Stromal cell of bone marrow (primary cell): ENCODE measurements at regions not wholly inside any gene's neighbourhood (a gene's known extent, or its start where the extent isn't known, plus 50 kb on each side); places are given as distances from the start of the nearest gene placed in this dataset.
"Not testable (repeated sequence)": the region's sequence is repeated elsewhere in the genome, so short reads cannot be mapped to it uniquely, and the experiment has no call there.

Experiments used
- DNase-seq: peaks from one replicate; pipeline ENCODE4 v3.0.0-alpha.2; 2012; ENCODE audit warnings: low read depth

DNA sequence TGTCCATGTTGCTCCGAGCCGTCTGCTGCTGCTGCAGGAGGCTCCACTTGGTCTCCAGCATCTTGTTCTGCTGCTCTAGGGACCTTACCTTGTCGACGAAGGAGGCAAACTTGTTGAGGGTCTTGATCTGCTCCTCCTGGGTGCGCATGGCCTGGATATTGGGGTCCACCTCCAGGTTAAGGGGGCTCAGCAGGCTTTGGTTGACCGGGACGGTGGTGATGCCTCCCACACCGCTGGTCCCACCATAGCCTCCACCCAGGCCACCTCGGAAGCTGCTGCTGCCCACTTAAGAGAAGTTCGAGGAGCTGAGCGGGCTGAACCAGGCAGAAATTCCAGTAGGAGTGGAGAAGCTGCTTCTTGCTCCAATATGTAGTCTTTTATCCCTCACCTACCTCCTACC lies 180.7 kb upstream of the SYNPR start:
- DNase-seq: no peak

GRCh38 chr3:63116922-63117321 lies 161.2 kb upstream of the SYNPR start:
- DNase-seq: no peak

DNA sequence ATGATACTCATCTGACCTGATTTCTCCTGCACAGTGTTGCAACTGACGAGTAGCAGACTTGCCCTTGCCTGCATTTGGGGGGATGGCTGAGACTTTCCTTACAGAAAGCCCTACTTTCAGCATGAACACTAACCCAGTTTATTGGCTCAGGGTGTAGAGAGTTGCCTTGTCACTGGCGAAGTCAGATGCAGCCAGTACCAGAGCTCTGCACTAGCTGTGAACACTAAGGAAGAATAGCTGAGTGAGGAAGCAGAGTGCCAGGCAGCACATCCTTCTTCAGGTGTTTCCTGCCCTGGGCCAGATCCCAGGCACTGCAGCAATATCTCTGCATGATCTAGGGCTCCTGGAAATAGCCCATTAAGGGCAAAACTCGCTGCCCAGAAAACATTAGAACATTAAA lies 154.0 kb upstream of the SYNPR start:
- DNase-seq: no peak

GRCh38 chr3:63126530-63126929 lies 151.6 kb upstream of the SYNPR start:
- no peak for DNase-seq

GRCh38 chr3:63128380-63128779 lies 149.7 kb upstream of the SYNPR start:
- no peak for DNase-seq

GRCh38 chr3:63130625-63131024 lies 147.5 kb upstream of the SYNPR start:
- DNase-seq: no peak

DNA sequence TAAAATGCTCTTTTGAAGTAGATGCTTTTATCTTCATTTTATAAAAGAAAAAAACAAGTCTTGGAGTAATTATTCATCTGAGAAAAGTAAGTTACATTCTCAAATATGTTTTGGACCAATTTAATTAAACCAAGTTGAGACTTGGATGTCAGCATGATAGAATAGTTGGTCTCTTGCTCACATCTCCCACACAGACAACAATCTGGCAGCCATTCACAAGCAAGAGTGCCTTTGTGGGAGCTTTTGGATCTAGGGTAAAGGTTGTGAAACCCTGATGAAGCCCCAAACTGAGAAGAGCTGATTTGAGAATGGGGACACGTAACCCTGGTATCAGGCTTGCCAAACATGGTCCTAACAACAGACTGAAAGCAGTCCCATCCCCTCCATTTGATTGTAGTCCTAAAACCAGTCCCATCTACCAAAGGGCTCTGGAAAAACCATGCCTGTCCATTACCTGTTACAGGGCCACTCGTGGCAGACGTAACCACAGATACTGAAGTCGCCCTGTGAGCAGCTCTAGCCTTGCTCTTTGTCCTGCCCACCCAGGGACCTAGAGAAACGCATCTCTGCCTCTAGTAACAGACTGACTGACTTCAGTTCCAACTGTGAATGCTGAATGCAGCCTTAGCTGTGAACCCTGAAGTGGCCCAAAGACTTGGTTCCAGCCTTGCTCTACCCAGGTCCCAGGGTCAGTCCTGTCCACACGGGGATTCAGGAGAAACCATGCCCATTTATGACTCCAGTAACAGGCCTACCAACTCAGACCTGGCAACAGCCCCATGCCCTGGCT lies 145.5 kb upstream of the SYNPR start:
- DNase-seq: no peak

DNA sequence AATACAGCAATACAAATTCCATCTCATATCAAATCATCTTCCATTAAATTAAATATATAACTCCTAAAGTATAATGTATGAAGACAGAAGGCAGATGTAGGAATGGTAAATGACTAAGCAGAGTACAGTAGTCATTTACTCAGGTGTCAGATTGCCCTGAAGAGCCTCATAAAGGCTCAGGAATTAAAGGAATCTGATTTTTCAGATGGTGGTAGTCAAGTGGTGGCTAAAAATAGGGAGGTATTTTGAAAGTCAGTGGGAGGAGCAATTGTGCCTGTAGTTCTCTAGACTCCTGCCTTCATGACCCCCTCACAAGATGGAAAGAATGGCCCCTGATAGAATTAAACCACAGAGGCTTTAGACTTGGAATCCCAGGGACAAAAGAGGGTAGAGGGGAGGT lies 142.7 kb upstream of the SYNPR start:
- DNase-seq: no peak

GRCh38 chr3:63136249-63136648 lies 141.9 kb upstream of the SYNPR start:
- DNase-seq: not testable (repeated sequence)

- no peak for DNase-seq
These were observed 135.4 kb upstream of the SYNPR start for GRCh38 chr3:63142681-63143080.

DNA sequence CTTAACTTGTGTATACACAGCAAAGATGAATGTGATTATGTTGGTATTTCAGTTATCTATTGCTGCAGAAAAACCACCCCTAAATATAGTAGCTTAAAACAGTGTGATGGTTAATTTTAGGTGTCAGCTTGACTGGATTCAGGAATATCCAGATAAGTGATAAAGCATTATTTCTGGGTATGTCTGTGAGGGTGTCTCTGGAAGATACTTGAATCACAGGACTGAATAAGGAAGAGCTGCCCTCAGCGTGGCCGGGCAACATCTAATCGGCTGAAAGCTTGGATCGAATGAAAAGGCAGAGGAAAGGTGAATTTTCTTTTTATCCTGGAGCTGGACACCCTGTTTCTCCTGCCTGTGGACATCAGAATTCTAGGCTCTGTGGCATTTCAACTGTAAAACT lies 132.0 kb upstream of the SYNPR start:
- DNase-seq: no peak

- DNase-seq: no peak
These were observed 127.2 kb upstream of the SYNPR start for GRCh38 chr3:63150880-63151279.

DNA sequence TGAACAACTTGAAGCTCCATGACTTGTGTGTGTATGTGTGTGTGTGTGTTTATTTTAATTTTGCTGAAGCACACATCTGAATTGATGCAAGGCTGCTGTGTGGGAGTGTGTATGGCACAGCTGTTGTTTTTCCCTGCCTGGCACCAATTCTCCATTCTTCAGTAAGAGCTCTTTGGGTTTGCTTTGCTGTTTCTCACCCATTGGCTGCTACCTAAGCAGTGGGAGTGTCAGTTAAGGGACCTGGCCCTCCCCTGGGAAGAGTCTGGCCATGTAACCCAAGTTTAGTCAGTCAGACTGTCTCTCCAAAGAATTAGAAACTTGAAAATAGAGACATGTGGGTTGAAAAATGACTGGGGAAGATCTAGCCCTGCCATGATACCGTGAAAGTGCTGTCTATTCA lies 126.2 kb upstream of the SYNPR start:
- no peak for DNase-seq

GRCh38 chr3:63159764-63160163 lies 118.3 kb upstream of the SYNPR start:
- no peak for DNase-seq

DNA sequence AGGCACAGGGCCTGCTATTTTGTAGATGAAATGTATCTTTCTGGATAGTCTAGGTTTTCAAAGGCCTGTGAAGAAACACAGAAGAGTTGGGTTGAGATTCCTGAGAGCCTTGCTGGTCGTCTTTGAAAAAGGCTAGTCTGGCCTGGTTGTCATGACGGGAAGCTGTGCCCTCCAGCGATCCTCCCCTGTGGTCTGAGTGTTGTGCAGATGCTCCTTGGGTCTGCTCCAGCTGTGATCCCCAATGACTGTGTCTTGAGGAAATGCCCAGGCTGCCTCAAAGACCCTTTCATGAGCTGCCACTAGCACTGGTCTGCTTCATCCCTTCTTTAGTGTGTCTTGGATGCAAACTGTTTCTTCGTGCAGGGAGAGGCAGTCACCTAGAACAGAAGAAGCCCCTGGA lies 111.0 kb upstream of the SYNPR start:
- DNase-seq: no peak

GRCh38 chr3:63168179-63168578 lies 109.9 kb upstream of the SYNPR start:
- DNase-seq: no peak

DNA sequence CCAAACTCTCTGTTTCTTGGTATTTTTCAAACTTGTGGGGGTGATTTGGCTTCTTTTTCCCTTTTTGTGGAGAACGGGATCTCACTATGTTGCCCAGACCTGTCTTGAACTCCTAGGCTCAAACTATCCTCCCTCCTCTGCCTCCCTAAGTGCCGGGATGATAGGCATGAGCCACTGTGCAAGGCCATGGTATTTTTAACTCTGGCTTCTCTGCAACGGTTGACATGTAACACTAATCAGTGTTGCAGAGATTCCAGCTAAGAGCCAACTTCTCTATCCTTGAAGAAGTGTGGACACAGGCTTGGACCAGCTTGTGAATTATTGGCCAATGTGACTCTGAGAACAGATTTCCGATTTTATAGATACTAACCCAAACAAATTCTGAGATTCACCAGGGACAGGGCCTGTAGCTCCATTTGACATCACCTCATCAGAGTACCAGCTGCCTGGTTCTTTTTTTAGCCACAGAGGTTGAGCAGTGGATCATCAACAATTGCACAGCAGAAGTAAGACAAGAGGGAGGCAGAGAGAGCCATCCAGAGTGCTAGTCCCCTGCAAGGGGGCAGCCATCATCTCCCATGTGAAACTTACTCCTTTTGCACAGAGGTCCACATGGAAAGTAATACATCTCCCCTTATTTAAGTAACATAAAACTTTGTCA lies 98.1 kb upstream of the SYNPR start:
- DNase-seq: no peak

DNA sequence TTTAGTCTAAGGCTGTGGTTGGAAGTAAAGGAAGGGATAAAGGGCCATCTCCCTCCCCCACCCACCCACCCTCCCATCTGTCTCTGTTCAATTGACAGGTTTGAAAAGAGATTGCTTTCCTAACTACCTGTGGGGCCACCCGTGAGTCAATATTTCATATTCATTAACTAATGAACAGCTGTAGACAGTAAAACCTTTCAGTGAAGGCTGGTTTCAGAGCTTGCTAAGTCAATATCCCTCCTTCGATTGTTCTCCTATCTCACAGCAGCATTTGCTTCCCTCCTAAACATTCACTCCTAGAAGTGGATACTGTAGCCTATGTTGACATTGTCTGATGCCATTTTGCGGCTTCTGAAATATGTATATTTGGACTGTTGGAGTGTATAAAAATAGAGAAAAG lies 85.9 kb upstream of the SYNPR start:
- no peak for DNase-seq

GRCh38 chr3:63193647-63194046 lies 84.5 kb upstream of the SYNPR start:
- peak; percentile 9 for DNase-seq

- DNase-seq: no peak
These were observed 78.5 kb upstream of the SYNPR start for GRCh38 chr3:63199606-63200005.

GRCh38 chr3:63202529-63202928 lies 75.6 kb upstream of the SYNPR start:
- no peak for DNase-seq

DNA sequence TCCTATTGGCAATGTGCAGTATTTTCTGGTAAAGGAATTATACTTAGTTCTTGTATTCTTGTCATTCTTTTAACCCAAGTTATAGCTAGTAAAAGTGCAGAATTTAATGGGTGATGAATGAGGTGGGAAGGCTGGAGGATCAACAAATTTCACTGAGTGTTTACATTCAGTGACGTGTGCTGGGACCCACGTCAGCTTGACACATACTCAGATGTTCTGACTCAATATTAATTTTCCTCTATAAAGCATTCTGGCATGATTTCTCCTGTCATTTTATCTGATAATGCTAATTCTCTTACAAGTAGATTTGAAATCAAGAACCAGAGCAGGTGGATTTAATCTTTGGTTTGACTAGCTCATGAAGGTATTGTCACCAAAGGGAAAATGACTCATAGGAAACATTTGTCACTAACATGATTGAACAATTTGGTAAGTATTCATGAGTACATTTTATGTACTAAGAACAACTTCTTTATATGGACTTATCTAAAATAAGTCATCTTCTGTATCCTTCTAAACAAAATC lies 71.0 kb upstream of the SYNPR start:
- DNase-seq: no peak

DNA sequence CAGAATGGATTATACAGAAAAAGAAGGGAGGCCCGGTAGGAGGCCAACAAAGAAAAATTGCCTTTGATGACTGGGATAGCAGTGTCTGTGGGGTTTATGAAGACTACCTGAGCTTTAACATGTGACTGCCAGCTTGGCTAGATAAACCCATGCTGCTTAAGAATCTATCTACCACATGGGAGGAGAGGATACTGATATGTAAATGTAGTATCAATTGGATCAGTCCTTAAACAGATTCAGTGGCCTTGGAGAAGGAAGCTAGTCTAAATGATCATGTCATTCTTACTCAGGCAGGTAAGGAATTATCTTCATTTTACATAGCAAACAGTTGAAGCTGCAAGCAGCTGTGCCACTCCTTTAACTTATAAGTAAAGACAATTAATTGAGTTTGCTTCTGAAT lies 50.0 kb upstream of the SYNPR start:
- DNase-seq: no peak
